ENCODE measurements at regions not wholly inside any gene's neighbourhood (a gene's known extent, or its start where the extent isn't known, plus 50 kb on each side); places are given as distances from the start of the nearest gene placed in this dataset.

GRCh38 chr21:22754746-22755145 is 1756.5 kb downstream of the NCAM2 start:
- no peak overlapping the region for H3K4me3 ChIP-seq (ENCODE audit: low read depth, low read length)
- no peak for DNase-seq (ENCODE audit: low read depth)
- no peak for TF ChIP-seq CTCF (IDR thresholded peaks at IDR 0.05; ENCODE audit: low read depth, low read length, missing control alignments)
- in situ Hi-C loops (cut with HindIII; ENCODE audit: low sequenced_read_pairs): no loop called here

GRCh38 chr21:22758478-22758877 is 1760.3 kb downstream of the NCAM2 start:
- no peak for DNase-seq (ENCODE audit: low read depth)
- no peak overlapping the region for H3K4me3 ChIP-seq (ENCODE audit: low read depth, low read length)
- no peak for TF ChIP-seq CTCF (IDR thresholded peaks at IDR 0.05; ENCODE audit: low read depth, low read length, missing control alignments)
- in situ Hi-C loops (cut with HindIII; ENCODE audit: low sequenced_read_pairs): no loop called here

- H3K4me3 ChIP-seq (ENCODE audit: low read depth, low read length): no peak overlapping the region
- no peak for DNase-seq (ENCODE audit: low read depth)
- no peak for TF ChIP-seq CTCF (IDR thresholded peaks at IDR 0.05; ENCODE audit: low read depth, low read length, missing control alignments)
- in situ Hi-C loops (cut with HindIII; ENCODE audit: low sequenced_read_pairs): no loop called here
These were observed 1764.3 kb downstream of the NCAM2 start for GRCh38 chr21:22762463-22762862.

GRCh38 chr21:22763442-22763841 is 1765.2 kb downstream of the NCAM2 start:
- DNase-seq (ENCODE audit: low read depth): no peak

GRCh38 chr21:22764222-22764621 is 1766.0 kb downstream of the NCAM2 start:
- H3K4me3 ChIP-seq (ENCODE audit: low read depth, low read length): no peak overlapping the region
- in situ Hi-C loops (cut with HindIII; ENCODE audit: low sequenced_read_pairs): no loop called here
- no peak for DNase-seq (ENCODE audit: low read depth)
- TF ChIP-seq CTCF (IDR thresholded peaks at IDR 0.05; ENCODE audit: low read depth, low read length, missing control alignments): no peak

More at GRCh38 chr21:22763442-22763841, 1765.2 kb downstream of the NCAM2 start:
- in situ Hi-C loops (cut with HindIII; ENCODE audit: low sequenced_read_pairs): no loop called here
- no peak overlapping the region for H3K4me3 ChIP-seq (ENCODE audit: low read depth, low read length)
- no peak for TF ChIP-seq CTCF (IDR thresholded peaks at IDR 0.05; ENCODE audit: low read depth, low read length, missing control alignments)

- TF ChIP-seq CTCF (IDR thresholded peaks at IDR 0.05; ENCODE audit: low read depth, low read length, missing control alignments): no peak
- in situ Hi-C loops (cut with HindIII; ENCODE audit: low sequenced_read_pairs): no loop called here
- H3K4me3 ChIP-seq (ENCODE audit: low read depth, low read length): no peak overlapping the region
- DNase-seq (ENCODE audit: low read depth): no peak
These were observed 1793.2 kb downstream of the NCAM2 start for GRCh38 chr21:22791376-22791775.
